ENCODE measurements at regions not wholly inside any gene's neighbourhood (a gene's known extent, or its start where the extent isn't known, plus 50 kb on each side); places are given as distances from the start of the nearest gene placed in this dataset.
"Not testable (repeated sequence)": the region's sequence is repeated elsewhere in the genome, so short reads cannot be mapped to it uniquely, and the experiment has no call there.

DNA sequence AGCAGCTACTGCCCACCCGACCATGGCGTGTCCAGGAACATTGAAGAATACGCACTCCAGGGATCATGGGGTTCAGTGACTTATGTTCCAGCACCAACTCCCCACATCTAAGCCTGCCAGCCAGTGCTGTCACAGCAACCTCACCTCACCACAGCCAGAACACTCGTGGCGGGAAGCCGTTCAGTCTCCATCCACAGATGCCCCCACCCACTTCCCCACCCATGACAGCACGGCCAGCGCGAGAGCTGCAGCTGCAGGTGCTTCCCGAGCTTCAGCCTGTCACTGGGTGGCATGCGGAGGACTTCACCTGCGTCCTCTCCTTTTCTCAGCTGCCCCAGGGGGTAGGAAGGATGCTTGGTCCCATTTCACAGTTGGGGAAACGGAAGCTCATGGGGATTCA, 50.3 kb downstream of the RBFOX3 start:
- H3K27ac ChIP-seq = no peak overlapping the region
- no peak for DNase-seq (ENCODE audit: low read depth, low spot score)

- DNase-seq (ENCODE audit: low read depth, low spot score) = no peak
Observed at GRCh38 chr17:79559111-79559887, 51.6 kb downstream of the RBFOX3 start.

GRCh38 chr17:79558091-79558900, 52.6 kb downstream of the RBFOX3 start:
- no peak overlapping the region for H3K27ac ChIP-seq
- no peak for DNase-seq (ENCODE audit: low read depth, low spot score)

More at GRCh38 chr17:79559111-79559887, 51.6 kb downstream of the RBFOX3 start:
- no peak overlapping the region for H3K27ac ChIP-seq

- no peak overlapping the region for H3K27ac ChIP-seq
- no peak for DNase-seq (ENCODE audit: low read depth, low spot score)
Observed at GRCh38 chr17:79557276-79558090, 53.4 kb downstream of the RBFOX3 start.

DNA sequence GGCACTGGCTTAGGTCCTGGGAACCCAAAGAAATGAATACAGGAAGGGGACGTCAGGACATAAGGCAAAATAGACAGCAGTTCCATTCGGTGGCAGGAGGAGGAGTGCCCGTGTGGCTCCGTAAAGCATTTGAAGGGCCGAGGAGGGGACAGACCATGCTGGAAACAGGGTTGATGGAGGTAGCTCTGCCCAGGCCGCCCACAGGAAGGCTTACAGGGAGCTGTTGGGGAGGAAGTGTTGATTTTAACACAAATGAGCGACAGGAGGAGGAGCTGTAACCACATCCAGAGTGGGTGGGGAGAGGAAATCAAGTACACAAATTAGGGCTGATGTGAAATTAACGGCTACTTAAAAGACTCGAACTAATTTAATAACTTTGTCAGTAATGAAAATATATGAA, 54.6 kb downstream of the RBFOX3 start:
- DNase-seq (ENCODE audit: low read depth, low spot score) = no peak
- no peak overlapping the region for H3K27ac ChIP-seq

- no peak overlapping the region for H3K27ac ChIP-seq
- no peak for DNase-seq (ENCODE audit: low read depth, low spot score)
Observed at GRCh38 chr17:79555543-79555942, 55.3 kb downstream of the RBFOX3 start.

- H3K27ac ChIP-seq; DNase-seq (ENCODE audit: low read depth, low spot score): not testable (repeated sequence)
Observed at GRCh38 chr17:79554346-79554745, 56.5 kb downstream of the RBFOX3 start.

DNA sequence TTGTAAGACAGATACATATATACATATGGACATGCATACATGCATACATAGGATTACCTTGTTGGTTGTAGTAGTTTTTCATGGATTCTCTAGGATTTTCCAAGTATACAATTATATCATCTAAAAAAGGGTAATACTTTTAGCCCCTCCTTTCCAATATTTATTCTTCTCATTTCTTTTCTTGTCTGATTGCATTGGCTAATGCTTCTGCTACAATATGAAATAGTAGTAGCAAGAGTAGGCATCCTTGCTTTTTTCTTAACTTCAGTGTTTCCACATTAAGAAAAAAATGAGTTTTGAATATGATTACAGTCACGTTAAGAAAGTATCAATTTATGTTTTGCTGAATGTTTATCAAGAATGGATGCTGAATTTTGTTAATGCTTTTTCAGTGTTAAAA, 58.0 kb downstream of the RBFOX3 start:
- DNase-seq (ENCODE audit: low read depth, low spot score) = no peak
- H3K27ac ChIP-seq = no peak overlapping the region

DNA sequence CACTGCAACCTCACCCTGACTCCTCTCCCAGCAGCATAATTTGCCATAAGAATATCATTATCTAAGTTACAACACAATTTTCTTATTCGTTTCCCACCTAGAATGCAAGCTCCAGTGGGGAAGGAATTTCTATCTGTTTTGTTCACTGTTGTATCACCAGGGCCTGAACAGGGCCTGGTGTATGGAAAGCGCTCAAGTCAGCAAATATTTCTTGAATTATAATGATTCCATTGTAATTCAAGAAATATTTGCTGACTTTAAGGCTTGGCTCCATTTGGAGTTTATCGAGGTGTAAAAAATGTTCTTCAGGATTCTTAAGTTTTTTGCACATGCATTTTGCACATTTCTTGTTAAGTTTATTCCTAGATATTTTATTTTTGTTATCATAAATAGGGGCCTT, 58.4 kb downstream of the RBFOX3 start:
- DNase-seq (ENCODE audit: low read depth, low spot score) = no peak
- no peak overlapping the region for H3K27ac ChIP-seq

GRCh38 chr17:79549141-79549915, 61.5 kb downstream of the RBFOX3 start:
- no peak overlapping the region for H3K27ac ChIP-seq
- DNase-seq (ENCODE audit: low read depth, low spot score) = no peak

DNA sequence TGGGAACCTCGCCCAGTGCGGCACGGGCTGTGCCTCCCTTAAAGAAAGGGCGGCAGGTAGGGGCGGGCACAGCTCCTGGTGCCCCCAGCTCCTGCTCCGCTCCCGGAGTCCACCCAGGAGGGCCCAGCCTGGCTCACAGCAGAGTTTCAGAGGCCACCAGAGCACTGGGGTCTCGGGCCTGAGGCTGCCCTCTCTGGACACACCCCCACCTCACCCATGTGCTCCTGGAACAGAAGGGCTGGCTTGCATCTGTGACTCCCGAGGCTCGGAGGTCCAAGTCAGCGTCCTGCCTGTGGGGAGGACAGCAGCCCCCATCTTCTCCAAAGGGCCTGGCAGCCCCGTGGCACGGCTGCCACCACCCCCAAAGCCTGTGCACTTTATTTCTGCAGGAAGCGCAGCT, 62.7 kb downstream of the RBFOX3 start:
- no peak overlapping the region for H3K27ac ChIP-seq
- no peak for DNase-seq (ENCODE audit: low read depth, low spot score)

DNA sequence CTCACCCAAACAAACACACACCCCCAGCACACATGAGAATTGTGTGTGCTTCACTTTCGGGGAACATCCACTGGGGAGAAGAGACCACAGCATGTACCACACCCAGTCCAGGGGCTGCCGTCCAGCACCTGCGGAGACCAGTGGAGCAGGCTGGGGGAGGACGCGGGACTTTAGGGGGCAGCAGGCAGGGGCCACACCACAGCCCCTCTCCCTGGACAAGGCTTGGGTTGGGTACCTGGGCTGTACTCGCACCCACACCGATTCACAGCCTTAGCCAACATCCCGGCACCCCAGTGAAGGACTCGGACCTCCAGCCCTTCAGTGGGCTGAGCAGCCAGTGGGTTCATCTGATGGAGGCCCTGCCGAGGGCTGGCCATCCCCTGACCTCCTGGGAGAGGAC, 63.3 kb downstream of the RBFOX3 start:
- H3K27ac ChIP-seq = no peak overlapping the region
- no peak for DNase-seq (ENCODE audit: low read depth, low spot score)

DNA sequence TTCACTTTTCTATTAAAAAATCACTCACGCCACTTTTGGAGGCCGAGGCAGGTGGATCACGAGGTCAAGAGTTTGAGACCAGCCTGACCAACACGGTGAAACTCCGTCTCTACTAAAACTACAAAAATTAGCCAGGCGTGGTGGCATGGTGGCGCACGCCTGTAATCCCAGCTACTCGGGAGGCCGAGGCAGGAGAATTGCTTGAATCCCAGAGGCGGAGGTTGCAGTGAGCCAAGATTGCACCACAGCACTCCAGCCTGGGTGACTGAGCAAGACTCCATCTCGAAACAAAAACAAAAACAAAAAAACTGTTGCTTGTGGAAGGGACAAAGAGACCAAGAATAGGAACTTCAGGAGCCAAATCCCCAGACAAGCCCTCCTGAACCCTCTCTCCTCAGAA, 63.7 kb downstream of the RBFOX3 start:
- H3K27ac ChIP-seq; DNase-seq (ENCODE audit: low read depth, low spot score): not testable (repeated sequence)

DNA sequence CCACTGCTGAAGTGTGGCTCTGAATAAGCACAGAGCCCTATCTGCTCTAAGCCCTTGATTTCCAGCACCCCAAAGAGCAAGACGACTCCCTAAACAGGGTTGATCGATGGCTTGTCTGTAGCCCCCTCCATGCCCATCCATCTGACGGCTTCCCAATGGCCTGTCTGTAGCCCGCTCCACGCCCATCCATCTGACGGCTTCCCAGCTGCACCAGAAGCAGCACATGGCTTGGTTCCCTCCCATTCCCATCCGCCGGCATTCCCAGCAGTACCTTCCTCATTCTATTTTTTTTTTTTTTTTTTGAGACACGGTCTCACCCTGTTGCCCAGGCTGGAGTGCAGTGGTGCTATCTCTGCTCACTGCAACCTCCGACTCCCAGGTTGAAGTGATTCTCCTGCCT, 64.5 kb downstream of the RBFOX3 start:
- no peak for DNase-seq (ENCODE audit: low read depth, low spot score)
- H3K27ac ChIP-seq = no peak overlapping the region

- no peak overlapping the region for H3K27ac ChIP-seq
- DNase-seq (ENCODE audit: low read depth, low spot score) = no peak
Observed at GRCh38 chr17:79545251-79546005, 65.4 kb downstream of the RBFOX3 start.

- no peak overlapping the region for H3K27ac ChIP-seq
- no peak for DNase-seq (ENCODE audit: low read depth, low spot score)
Observed at GRCh38 chr17:79544142-79544914, 66.5 kb downstream of the RBFOX3 start.

DNA sequence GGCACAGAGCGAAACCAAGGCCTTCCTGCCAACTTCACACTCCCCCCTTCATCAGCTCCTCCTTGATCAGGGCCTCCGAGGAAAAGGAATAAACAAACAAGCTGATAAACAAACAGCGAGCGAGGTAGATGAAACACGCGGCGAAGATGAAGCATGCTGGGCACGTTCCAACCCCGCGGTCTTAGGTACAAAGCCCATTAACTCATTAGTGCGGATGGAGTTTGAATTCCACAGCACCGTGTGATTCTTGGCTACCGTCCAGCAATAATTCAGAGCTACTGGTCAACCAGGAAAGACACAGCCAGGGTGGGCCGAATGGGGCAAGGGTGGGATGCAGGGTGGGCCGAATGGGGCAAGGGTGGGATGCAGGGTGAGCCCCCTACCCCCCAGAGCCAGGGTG, 67.3 kb downstream of the RBFOX3 start:
- no peak for DNase-seq (ENCODE audit: low read depth, low spot score)
- H3K27ac ChIP-seq = no peak overlapping the region

DNA sequence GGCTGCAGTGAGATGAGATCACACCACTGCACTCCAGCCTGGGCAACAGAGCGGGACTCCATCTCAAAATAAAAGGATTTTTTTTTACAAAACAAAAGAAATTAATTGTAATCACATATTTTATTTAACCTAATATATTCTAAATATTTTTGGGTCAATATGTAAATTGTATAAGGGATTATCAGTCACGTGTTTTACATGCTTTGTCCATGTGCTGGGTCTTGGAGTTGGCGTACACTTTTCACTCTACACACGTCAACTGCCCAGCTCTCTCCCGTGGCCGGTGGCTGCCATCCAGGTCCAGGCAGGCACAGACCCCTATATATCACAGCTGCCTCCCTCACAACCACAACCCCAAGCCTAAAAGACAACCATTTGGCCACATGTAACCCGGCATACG, 68.1 kb downstream of the RBFOX3 start:
- H3K27ac ChIP-seq = no peak overlapping the region
- DNase-seq (ENCODE audit: low read depth, low spot score) = no peak
